Mesendoderm (in vitro differentiated cells): ENCODE measurements at regions not wholly inside any gene's neighbourhood (a gene's known extent, or its start where the extent isn't known, plus 50 kb on each side); places are given as distances from the start of the nearest gene placed in this dataset.

Source experiments
- DNase-seq: peaks from one replicate; pipeline ENCODE4 v3.0.0; 2013
- H2AK5ac ChIP-seq: 2 replicates; pipeline ENCODE4 v1.6.1; 2013; ENCODE audit warnings: low read length, inconsistent platforms
- H2BK120ac ChIP-seq: 2 replicates; pipeline ENCODE4 v1.6.1; 2013; ENCODE audit warnings: low read depth, mild to moderate bottlenecking, low read length, moderate library complexity, mixed read lengths
- H2BK15ac ChIP-seq: replicated peaks from 2 replicates; pipeline ENCODE4 v1.6.1; 2013; ENCODE audit warnings: low read depth, mild to moderate bottlenecking, moderate library complexity
- H2BK5ac ChIP-seq: 2 replicates; pipeline ENCODE4 v1.6.1; 2013; ENCODE audit warnings: low read length, inconsistent platforms
- H3K18ac ChIP-seq: 2 replicates; pipeline ENCODE4 v1.6.1; 2013; ENCODE audit warnings: mild to moderate bottlenecking, low read length, mixed read lengths
- H3K23ac ChIP-seq: one replicate; pipeline ENCODE4 v1.6.1; 2013; ENCODE audit warnings: low read length
- H3K27ac ChIP-seq: 2 replicates; pipeline ENCODE4 v1.5.1; 2013; ENCODE audit warnings: low read depth, mild to moderate bottlenecking, inconsistent platforms, low read length, moderate library complexity
- H3K27me3 ChIP-seq: 2 replicates; pipeline ENCODE4 v1.6.1; 2013; ENCODE audit warnings: low read length, control low read depth, mild to moderate bottlenecking, inconsistent platforms; ENCODE audit not compliant: insufficient read depth, poor library complexity
- H3K36me3 ChIP-seq: 2 replicates; pipeline ENCODE4 v1.6.1; 2013; ENCODE audit warnings: low read length, inconsistent platforms; ENCODE audit not compliant: control insufficient read depth, insufficient read depth
- H3K4ac ChIP-seq: one replicate; pipeline ENCODE4 v1.6.1; 2013; ENCODE audit warnings: low read depth, mild to moderate bottlenecking, low read length, moderate library complexity
- H3K4me1 ChIP-seq: 2 replicates; pipeline ENCODE4 v1.6.1; 2013; ENCODE audit warnings: low read depth, low read length, inconsistent platforms; ENCODE audit not compliant: control insufficient read depth
- H3K4me2 ChIP-seq: 2 replicates; pipeline ENCODE4 v1.6.1; 2013; ENCODE audit warnings: low read length
- H3K4me3 ChIP-seq: 2 replicates; pipeline ENCODE4 v1.5.1; 2013; ENCODE audit warnings: mild to moderate bottlenecking, low read length
- H3K56ac ChIP-seq: one replicate; pipeline ENCODE4 v1.6.1; 2013; ENCODE audit warnings: low read length
- H3K79me1 ChIP-seq: 2 replicates; pipeline ENCODE4 v1.6.1; 2013; ENCODE audit warnings: low read length, inconsistent platforms
- H3K79me2 ChIP-seq: 2 replicates; pipeline ENCODE4 v1.6.1; 2013; ENCODE audit warnings: mild to moderate bottlenecking, low read length; ENCODE audit not compliant: control insufficient read depth, insufficient read depth
- H3K9ac ChIP-seq: 2 replicates; pipeline ENCODE4 v1.6.1; 2013; ENCODE audit warnings: low read length, inconsistent platforms
- H4K5ac ChIP-seq: one replicate; pipeline ENCODE4 v1.6.1; 2013; ENCODE audit warnings: low read length
- H4K8ac ChIP-seq: one replicate; pipeline ENCODE4 v1.6.1; 2013; ENCODE audit warnings: low read depth, mild to moderate bottlenecking, control low read depth, low read length, moderate library complexity
- WGBS: extraction: QIAGEN DNeasy Blood & Tissue Kit; methylation state at CpG from one replicate; pipeline ENCODE4 v1.1.7; 2013; ENCODE audit warnings: low lambda C conversion rate, missing lambda C conversion rate; ENCODE audit not compliant: insufficient coverage; ENCODE audit errors: extremely low coverage; 5-methylcytosine and 5-hydroxymethylcytosine counted together

- no peak overlapping the region for H3K56ac ChIP-seq
- H2BK5ac ChIP-seq: no peak overlapping the region
- DNase-seq: no peak
- no peaks in the 10 kb centered on the region for H3K27me3 ChIP-seq
- H3K27ac ChIP-seq: no peak overlapping the region
- H3K79me1 ChIP-seq: no peaks in the 10 kb centered on the region
- H3K79me2 ChIP-seq: no peaks in the 10 kb centered on the region
- H3K4me2 ChIP-seq: no peak overlapping the region
- H2BK120ac ChIP-seq: no peak overlapping the region
- H3K4ac ChIP-seq: no peak overlapping the region
- no peak overlapping the region for H3K9ac ChIP-seq
- H3K4me1 ChIP-seq: peaks cover 2% of the 10 kb centered on the region
- H3K23ac ChIP-seq: no peak overlapping the region
- H3K36me3 ChIP-seq: no peaks in the 10 kb centered on the region
- no peak overlapping the region for H2BK15ac ChIP-seq
- no peak overlapping the region for H3K4me3 ChIP-seq
- WGBS: no CpG with 5 or more reads among the region's 2 CpGs
- no peak overlapping the region for H4K8ac ChIP-seq
- no peak overlapping the region for H3K18ac ChIP-seq
- no peak overlapping the region for H4K5ac ChIP-seq
- H2AK5ac ChIP-seq: no peak overlapping the region
These were observed 170.4 kb downstream of the KCNE4 start for GRCh38 chr2:223222397-223222796.

DNA sequence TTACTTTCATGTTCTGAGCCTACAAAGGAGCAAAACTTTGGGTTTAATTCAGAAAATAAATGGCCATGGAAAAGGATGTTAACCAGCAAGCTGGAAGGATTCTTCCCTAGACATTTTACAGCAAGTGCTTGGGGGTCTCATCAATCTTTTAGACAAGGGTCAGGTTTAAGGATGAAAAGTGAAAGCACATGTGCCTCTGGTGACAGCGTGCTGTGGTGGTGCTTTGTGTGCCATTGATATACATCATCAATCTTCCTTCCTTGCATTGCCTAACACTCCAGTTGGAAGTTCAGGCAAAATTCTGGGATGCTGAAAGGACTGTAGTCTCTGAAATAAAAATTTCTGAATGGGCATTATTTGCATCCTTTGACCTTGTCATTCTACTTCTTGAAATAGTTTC is 171.2 kb downstream of the KCNE4 start:
- Histone ChIP-seq H3K4me3 (no peak overlapping the region), H3K4me1 (peaks cover 2% of the 10 kb centered on the region), H4K5ac (no peak overlapping the region), H3K56ac (no peak overlapping the region), H3K9ac (no peak overlapping the region), H4K8ac (no peak overlapping the region), H3K27me3 (no peaks in the 10 kb centered on the region), H2BK5ac (no peak overlapping the region), H3K4ac (no peak overlapping the region), H3K79me1 (no peaks in the 10 kb centered on the region), H2AK5ac (no peak overlapping the region), H3K18ac (no peak overlapping the region), H3K36me3 (no peaks in the 10 kb centered on the region), H3K27ac (no peak overlapping the region), H3K23ac (no peak overlapping the region), H2BK120ac (no peak overlapping the region), H3K4me2 (no peak overlapping the region), H2BK15ac (no peak overlapping the region), H3K79me2 (no peaks in the 10 kb centered on the region)
- no CpG with 5 or more reads among the region's 1 CpG for WGBS
- no peak for DNase-seq

DNA sequence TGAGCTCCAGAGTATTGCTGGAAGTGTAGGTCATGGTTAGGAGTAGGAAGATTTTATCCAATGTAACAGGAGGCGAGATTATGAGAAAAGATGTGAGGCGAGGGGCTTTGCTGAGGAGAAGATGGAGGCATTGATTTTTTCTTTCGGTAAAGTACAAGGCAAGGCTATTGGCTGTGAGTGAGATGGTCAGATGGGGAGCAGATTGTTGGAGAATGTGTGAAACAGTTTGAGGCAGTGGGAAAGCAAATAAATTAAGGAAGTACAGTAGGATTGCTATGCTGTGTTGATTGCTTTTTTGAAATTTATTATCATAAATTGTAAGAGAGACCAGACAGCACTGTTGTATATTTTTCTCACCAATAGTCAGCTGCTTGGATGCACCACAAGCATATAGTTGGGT is 173.3 kb downstream of the KCNE4 start:
- Histone ChIP-seq H3K4ac (no peak overlapping the region), H2BK15ac (no peak overlapping the region), H2AK5ac (no peak overlapping the region), H4K8ac (no peak overlapping the region), H2BK5ac (no peak overlapping the region), H4K5ac (no peak overlapping the region), H3K27ac (no peak overlapping the region), H3K9ac (no peak overlapping the region), H3K4me1 (peaks cover 2% of the 10 kb centered on the region), H3K79me2 (no peaks in the 10 kb centered on the region), H3K23ac (no peak overlapping the region), H3K79me1 (no peaks in the 10 kb centered on the region), H3K27me3 (no peaks in the 10 kb centered on the region), H3K4me3 (no peak overlapping the region), H3K36me3 (no peaks in the 10 kb centered on the region), H3K18ac (no peak overlapping the region), H3K4me2 (no peak overlapping the region), H3K56ac (no peak overlapping the region), H2BK120ac (no peak overlapping the region)
- WGBS: no CpG with 5 or more reads among the region's 3 CpGs
- no peak for DNase-seq

- no peak overlapping the region for H4K5ac ChIP-seq
- no peak overlapping the region for H4K8ac ChIP-seq
- no peak for DNase-seq
- no peak overlapping the region for H3K4me2 ChIP-seq
- no peak overlapping the region for H3K56ac ChIP-seq
- no peaks in the 10 kb centered on the region for H3K27me3 ChIP-seq
- no CpG with 5 or more reads among the region's 1 CpG for WGBS
- no peaks in the 10 kb centered on the region for H3K79me1 ChIP-seq
- no peak overlapping the region for H2BK120ac ChIP-seq
- no peak overlapping the region for H2BK5ac ChIP-seq
- no peaks in the 10 kb centered on the region for H3K79me2 ChIP-seq
- H3K9ac ChIP-seq: no peak overlapping the region
- H3K4me3 ChIP-seq: no peak overlapping the region
- H3K27ac ChIP-seq: no peak overlapping the region
- H3K36me3 ChIP-seq: no peaks in the 10 kb centered on the region
- H3K18ac ChIP-seq: no peak overlapping the region
- H2AK5ac ChIP-seq: no peak overlapping the region
- H3K4ac ChIP-seq: no peak overlapping the region
- no peak overlapping the region for H2BK15ac ChIP-seq
- H3K23ac ChIP-seq: no peak overlapping the region
- no peaks in the 10 kb centered on the region for H3K4me1 ChIP-seq
These were observed 174.3 kb downstream of the KCNE4 start for GRCh38 chr2:223226264-223226663.

DNA sequence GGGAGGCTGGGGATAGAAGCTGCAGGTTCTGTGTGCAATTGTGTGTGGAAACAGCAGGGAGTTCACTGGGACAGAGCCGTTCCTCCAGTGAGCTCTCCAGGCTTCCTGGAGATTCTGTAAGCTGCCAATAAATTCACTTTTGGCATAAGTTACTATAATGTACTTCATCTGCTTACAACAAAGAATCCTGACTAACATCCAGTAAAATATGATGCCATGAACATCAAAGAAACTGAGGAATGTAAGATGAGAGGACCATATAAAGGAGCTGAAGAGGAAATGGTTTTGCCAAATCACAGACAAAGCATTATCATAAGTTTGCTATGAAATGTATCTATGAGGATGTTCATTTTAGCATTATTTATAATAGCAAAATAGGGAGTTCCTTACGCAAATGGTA is 175.3 kb downstream of the KCNE4 start:
- no peak overlapping the region for H3K18ac ChIP-seq
- no peaks in the 10 kb centered on the region for H3K4me1 ChIP-seq
- WGBS: no CpG with 5 or more reads among the region's 2 CpGs
- H3K36me3 ChIP-seq: no peaks in the 10 kb centered on the region
- H3K23ac ChIP-seq: no peak overlapping the region
- H3K4me3 ChIP-seq: no peak overlapping the region
- no peaks in the 10 kb centered on the region for H3K79me2 ChIP-seq
- H3K4ac ChIP-seq: no peak overlapping the region
- no peaks in the 10 kb centered on the region for H3K79me1 ChIP-seq
- H3K9ac ChIP-seq: no peak overlapping the region
- no peaks in the 10 kb centered on the region for H3K27me3 ChIP-seq
- no peak overlapping the region for H2BK5ac ChIP-seq
- no peak overlapping the region for H4K5ac ChIP-seq
- H2BK15ac ChIP-seq: no peak overlapping the region
- DNase-seq: no peak
- H3K27ac ChIP-seq: no peak overlapping the region
- no peak overlapping the region for H3K56ac ChIP-seq
- H3K4me2 ChIP-seq: no peak overlapping the region
- H2BK120ac ChIP-seq: no peak overlapping the region
- H4K8ac ChIP-seq: no peak overlapping the region
- H2AK5ac ChIP-seq: no peak overlapping the region

- Histone ChIP-seq H3K4me3 (no peak overlapping the region), H2BK120ac (no peak overlapping the region), H2BK5ac (no peak overlapping the region), H3K27ac (no peak overlapping the region), H3K4me2 (no peak overlapping the region), H3K18ac (no peak overlapping the region), H3K79me1 (no peaks in the 10 kb centered on the region), H3K23ac (no peak overlapping the region), H3K27me3 (no peaks in the 10 kb centered on the region), H3K79me2 (no peaks in the 10 kb centered on the region), H2AK5ac (no peak overlapping the region), H3K36me3 (no peaks in the 10 kb centered on the region), H3K9ac (no peak overlapping the region), H4K8ac (no peak overlapping the region), H3K4me1 (no peaks in the 10 kb centered on the region), H3K56ac (no peak overlapping the region), H3K4ac (no peak overlapping the region), H2BK15ac (no peak overlapping the region), H4K5ac (no peak overlapping the region)
- no peak for DNase-seq
These were observed 176.9 kb downstream of the KCNE4 start for GRCh38 chr2:223228871-223229270.
